Midbrain (tissue), 1 donor: ENCODE measurements at regions not wholly inside any gene's neighbourhood (a gene's known extent, or its start where the extent isn't known, plus 50 kb on each side); places are given as distances from the start of the nearest gene placed in this dataset.
"Not testable (repeated sequence)": the region's sequence is repeated elsewhere in the genome, so short reads cannot be mapped to it uniquely, and the experiment has no call there.

Experiments
- DNase-seq: peaks from one replicate; lab custom pipeline; 2025; lab: John Stamatoyannopoulos, UW

DNA sequence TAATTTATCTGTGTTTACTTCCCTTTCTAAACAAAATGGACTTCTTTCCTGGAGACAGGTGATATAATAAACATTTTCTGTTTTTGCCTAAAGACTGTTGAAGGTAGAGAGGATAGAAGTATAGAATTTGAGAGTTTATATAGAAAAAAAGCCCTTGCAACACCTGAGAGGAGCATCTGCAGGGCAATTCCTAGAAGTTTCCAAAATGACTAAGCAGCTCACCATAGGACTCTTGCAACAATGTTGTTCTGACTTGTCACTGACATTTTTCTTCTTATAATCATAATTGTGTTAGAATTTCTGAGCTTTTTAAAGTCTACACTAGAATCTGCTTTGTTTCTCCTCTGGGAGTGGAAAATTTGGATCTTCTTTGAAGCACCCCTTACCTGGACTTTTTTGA, 216.8 kb downstream of the TUSC1 start:
- no peak for DNase-seq

DNA sequence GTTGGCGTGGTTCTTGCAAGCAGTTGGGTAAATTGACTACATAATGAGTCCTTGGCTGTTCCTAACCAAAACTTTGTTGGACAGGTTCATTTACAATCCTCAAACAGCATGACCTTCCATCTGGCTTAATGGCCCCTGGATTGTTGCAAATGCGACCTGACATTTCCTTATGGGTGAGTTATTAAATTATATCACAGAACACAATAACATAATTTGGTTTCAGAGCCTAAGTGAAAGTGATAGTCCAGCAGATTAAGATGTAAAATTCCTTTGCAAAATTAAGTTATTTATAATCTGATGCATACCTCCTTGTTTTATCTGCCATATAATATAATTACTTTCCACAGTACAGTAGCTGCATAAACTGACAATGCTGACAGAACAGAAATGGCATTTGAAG, 224.4 kb downstream of the TUSC1 start:
- DNase-seq: no peak

GRCh38 chr9:25449503-25449902, 228.7 kb downstream of the TUSC1 start:
- no peak for DNase-seq

DNA sequence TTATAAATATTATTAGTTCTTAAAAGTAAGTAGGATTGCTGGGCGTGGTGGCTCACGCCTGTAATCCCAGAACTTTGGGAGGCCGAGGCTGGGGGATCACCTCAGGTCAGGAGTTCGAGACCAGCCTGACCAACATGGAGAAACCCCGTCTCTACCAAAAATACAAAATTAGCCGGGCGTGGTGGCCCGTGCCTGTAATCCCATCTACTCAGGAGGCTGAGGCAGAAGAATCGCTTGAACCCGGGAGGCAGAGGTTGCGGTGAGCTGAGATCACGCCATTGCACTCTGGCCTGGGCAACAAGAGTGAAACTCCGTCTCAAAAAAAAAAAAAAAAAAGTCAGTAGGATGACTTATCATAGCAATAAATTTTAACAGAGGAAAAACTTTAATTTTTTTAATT, 232.5 kb downstream of the TUSC1 start:
- DNase-seq: not testable (repeated sequence)

DNA sequence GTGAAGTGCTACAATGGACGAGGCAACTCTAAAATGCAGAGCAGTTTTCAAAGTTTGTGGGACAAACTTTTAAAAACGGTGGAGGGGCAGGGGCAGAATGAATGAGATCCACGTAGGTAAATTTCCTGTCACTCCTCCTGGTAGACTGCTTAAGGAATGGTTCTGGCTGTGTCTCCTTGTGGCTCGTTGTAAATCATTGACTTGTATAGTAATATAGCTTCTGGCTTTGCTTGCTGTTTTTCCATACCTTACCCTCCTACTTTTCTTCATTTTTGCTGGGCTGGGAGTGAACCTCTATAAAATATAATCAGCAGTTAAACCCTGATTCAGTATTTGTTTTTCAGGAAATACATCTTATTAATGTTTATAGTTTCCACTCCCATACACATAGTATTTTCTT, 235.7 kb downstream of the TUSC1 start:
- no peak for DNase-seq

GRCh38 chr9:25427898-25428297, 250.3 kb downstream of the TUSC1 start:
- no peak for DNase-seq

- DNase-seq: no peak
These were observed 251.0 kb downstream of the TUSC1 start for GRCh38 chr9:25427290-25427689.

DNA sequence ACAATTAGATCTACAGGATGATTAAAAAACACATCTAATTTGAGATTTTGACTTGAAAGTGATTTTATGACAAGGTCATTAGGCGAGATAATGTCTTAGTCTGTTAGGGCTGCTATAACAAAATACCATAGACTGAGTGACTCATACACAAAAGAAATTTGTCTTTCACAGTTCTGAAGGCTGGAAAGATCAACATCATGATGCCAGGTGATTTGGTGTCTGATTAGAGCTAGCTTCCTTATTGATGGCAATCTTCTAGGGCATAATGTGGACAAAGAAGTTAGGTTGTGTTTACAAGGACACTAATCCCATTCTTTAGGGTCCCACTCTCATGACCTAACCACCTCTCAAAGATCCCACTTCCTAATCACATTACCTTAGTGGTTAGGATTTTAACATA, 256.7 kb downstream of the TUSC1 start:
- no peak for DNase-seq

GRCh38 chr9:25418974-25419373, 259.3 kb downstream of the TUSC1 start:
- no peak for DNase-seq

- DNase-seq: no peak
These were observed 262.5 kb downstream of the TUSC1 start for GRCh38 chr9:25415718-25416117.

DNA sequence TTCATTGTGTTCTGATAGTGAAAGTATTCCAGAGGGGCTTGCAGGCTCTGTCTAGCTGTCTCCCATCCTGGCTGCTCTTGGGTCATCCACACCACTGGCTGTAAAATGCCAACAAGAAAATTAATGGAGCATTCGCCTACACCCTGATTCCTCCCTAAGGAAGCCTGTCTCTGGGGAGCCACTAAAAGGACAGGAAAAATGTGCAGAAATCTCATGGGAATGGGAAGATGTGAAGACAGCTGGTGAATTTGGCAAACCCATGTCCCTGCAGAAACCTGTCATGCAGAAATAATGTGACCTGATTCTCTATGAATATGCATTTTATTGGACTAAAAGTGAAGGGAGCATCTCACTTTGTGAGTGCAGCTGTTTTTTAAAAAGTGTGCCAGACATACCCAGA, 265.6 kb downstream of the TUSC1 start:
- DNase-seq: no peak

DNA sequence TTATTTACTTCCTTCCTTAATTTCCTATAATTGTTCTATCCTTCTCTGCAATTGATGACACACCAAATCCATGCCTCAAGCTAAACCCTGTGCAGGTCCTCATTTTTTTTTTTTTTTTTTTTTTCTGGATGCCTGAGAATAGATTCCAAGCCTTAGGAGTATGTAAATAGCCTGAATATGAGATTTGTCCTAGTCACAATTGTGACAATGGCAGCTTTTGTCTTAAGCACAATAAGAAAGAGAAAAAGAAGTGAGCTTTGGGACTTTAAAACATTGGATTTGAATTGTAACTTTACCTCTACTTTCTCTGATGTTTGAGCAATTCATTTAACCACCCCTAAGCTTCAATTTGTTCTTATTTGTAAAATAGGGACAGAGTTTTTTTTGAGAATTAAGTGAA, 280.5 kb downstream of the TUSC1 start:
- DNase-seq: no peak

GRCh38 chr9:25396828-25397227, 281.4 kb downstream of the TUSC1 start:
- no peak for DNase-seq

DNA sequence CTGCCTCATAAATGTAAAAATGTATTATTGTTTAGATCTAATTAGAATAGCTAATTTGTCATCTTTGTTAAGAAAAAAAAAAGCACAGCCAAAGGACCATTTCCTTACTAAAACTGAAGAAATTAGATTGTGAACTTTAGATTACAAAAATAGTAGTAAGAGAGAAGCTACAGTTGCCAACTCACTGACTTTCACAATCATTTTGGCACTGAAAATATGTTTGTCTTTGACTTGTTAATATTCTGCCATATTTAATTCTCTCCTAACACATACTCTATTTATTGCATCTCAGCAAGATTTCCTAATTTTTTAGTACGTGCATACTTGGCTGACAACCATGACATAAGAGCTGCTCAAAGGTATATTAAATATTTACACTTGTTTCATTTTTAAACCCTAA, 297.1 kb downstream of the TUSC1 start:
- DNase-seq: no peak

DNA sequence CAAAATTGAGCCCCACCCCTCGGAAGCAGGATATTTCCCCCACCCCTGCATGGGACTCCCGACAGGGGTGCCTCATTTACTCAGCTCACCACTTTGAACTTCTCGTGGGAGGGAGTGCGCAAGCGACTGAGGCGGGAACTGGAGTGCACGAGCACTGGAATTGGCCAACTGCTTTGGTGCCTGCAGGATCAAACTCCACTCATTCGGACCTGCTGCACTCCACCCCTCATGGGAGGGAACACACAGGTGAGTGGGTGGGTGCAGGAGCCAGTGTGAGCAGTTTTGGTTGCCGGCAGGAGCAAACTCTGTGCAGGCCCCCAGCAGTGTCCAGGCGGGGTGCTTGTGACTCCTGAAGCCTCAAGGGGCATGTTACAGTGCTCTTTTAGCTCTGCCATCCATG, 301.2 kb downstream of the TUSC1 start:
- no peak for DNase-seq

GRCh38 chr9:25374281-25374680, 304.0 kb downstream of the TUSC1 start:
- DNase-seq: no peak

GRCh38 chr9:25366906-25367305, 311.3 kb downstream of the TUSC1 start:
- no peak for DNase-seq

- DNase-seq: no peak
These were observed 324.5 kb downstream of the TUSC1 start for GRCh38 chr9:25353783-25354182.

- no peak for DNase-seq
These were observed 328.2 kb downstream of the TUSC1 start for GRCh38 chr9:25350011-25350410.

DNA sequence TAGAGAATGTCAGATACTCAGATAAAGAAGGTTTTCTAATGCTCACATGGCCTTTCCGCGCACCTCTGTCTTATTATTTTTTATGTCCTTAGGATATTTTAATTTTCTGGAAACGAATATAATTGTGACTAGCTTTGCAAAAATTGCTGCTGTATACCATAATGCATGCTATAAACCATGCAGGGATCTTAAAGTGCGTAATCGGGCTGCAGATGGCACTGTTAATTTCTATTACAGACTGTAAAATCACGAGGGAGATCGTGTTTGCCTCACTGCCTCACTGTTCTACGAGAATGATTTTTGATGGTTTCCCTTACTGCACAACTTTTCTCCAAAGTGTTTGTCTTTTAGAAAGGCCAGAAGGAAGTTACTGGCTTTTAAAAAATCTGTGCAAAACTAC, 356.1 kb downstream of the TUSC1 start:
- no peak for DNase-seq

- no peak for DNase-seq
These were observed 367.3 kb downstream of the TUSC1 start for GRCh38 chr9:25310961-25311360.

- no peak for DNase-seq
These were observed 369.7 kb downstream of the TUSC1 start for GRCh38 chr9:25308549-25308948.

DNA sequence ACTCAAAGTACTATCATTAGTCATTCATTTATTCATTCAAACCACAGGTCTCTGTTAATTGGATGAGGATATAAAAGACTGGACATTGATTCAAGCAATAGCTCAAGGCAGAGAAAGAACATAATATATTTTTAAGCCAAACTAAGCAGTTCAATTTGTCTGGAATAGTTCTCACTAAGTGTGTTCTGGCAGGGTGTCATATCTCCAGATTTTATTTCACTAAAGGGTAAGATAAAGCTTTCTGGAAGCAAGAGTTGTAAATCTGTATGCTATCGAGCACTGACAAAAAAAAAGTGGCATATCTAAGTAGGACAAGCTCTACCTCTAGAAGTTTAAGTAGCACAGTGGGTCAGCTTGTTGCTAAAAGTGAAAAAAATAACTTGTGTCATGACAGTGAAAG, 375.6 kb downstream of the TUSC1 start:
- DNase-seq: no peak

DNA sequence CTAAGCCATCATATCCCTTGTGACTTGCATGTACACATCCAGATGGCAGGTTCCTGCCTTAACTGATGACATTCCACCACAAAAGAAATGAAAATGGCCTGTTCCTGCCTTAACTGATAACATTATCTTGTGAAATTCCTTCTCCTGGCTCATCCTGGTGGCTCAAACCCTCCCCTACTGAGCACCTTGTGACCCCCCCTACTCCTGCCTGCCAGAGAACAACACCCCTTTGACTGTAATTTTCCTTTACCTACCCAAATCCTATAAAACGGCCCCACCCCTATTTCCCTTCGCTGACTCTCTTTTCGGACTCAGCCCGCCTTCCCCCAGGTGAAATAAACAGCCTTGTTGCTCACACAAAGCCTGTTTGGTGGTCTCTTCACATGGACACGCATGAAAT, 390.0 kb downstream of the TUSC1 start:
- not testable (repeated sequence) for DNase-seq

GRCh38 chr9:25284365-25284764, 393.9 kb downstream of the TUSC1 start:
- DNase-seq: no peak
